ENCODE measurements at regions not wholly inside any gene's neighbourhood (a gene's known extent, or its start where the extent isn't known, plus 50 kb on each side); places are given as distances from the start of the nearest gene placed in this dataset.
"Not testable (repeated sequence)": the region's sequence is repeated elsewhere in the genome, so short reads cannot be mapped to it uniquely, and the experiment has no call there.

DNA sequence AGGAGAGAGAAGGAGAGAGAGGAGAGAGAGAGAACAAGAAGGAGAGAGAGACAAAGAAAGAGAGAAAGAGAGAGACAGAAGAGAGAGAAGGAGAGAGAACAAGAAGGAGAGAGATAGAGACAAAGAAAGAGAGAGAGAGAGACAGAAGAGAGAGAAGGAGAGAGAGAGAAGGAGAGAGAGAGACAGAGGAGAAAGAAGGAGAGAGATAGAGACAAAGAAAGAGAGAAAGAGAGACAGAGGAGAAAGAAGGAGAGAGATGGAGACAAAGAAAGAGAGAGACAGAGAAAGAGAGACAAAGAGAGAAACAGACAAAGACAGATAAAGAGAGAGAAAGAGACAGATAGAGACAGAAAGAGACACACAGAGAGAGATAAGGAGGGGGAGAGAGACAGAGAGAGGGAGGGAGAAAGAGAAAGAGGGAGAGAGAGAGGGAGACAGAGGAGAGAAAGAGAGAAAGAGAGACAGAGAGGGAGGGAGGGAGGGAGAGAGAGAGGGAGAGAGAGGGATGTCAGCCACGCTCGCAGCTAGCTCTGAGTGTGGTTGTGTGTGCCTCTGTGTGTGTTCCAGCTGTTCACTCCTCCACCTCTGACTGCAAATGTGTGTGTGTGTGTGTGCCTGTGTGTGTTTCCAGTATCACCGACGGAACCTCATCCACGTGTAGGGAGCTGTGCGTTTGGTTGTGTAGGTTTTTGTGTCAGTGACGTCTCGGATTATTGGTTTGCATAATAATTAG is 105.8 kb downstream of the CRLF2 start:
- H3K27ac ChIP-seq (ENCODE audit: low read depth in 1 of 2, low read length in 2 of 2) = no peak overlapping the region
- no peaks in the 10 kb centered on the region for H3K36me3 Mint-ChIP-seq (ENCODE audit: low read depth)
- peaks cover 48% of the 10 kb centered on the region for H3K27me3 Mint-ChIP-seq
- intact Hi-C loops (cut with DNase I, micrococcal nuclease) = no loop called here
- H3K9me3 ChIP-seq (ENCODE audit: control insufficient read depth in 1 of 2, insufficient read depth in 1 of 2, low read length in 2 of 2) = peaks cover 0 to 9% of the 10 kb centered on the region in 2 experiments
- no peak for ATAC-seq (ENCODE audit: poor library complexity)
- ChIA-PET CTCF (no interaction called here), POLR2A (no interaction called here)
- H3K4me3 ChIP-seq (ENCODE audit: low read length) = no peak overlapping the region
- peak in 1 of 14 experiments; percentile 9 for DNase-seq
- H3K4me1 ChIP-seq (ENCODE audit: insufficient read depth, low read length) = no peaks in the 10 kb centered on the region
- H3K27me3 ChIP-seq (ENCODE audit: control insufficient read depth in 1 of 2, insufficient read depth in 2 of 2, low read length in 2 of 2) = peaks cover 18 to 19% of the 10 kb centered on the region in 2 experiments
- TF ChIP-seq, protein P1, sequence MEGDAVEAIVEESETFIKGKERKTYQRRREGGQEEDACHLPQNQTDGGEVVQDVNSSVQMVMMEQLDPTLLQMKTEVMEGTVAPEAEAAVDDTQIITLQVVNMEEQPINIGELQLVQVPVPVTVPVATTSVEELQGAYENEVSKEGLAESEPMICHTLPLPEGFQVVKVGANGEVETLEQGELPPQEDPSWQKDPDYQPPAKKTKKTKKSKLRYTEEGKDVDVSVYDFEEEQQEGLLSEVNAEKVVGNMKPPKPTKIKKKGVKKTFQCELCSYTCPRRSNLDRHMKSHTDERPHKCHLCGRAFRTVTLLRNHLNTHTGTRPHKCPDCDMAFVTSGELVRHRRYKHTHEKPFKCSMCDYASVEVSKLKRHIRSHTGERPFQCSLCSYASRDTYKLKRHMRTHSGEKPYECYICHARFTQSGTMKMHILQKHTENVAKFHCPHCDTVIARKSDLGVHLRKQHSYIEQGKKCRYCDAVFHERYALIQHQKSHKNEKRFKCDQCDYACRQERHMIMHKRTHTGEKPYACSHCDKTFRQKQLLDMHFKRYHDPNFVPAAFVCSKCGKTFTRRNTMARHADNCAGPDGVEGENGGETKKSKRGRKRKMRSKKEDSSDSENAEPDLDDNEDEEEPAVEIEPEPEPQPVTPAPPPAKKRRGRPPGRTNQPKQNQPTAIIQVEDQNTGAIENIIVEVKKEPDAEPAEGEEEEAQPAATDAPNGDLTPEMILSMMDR (IDR thresholded peaks at IDR 0.05) = no peak
- no peaks in the 10 kb centered on the region for H3K9me3 Mint-ChIP-seq
- H3K4me3 Mint-ChIP-seq = no peak overlapping the region
- H3K27ac Mint-ChIP-seq = no peak overlapping the region
- peaks cover 5% of the 10 kb centered on the region for H3K4me1 Mint-ChIP-seq (ENCODE audit: low read depth)
- H3K36me3 ChIP-seq (ENCODE audit: insufficient read depth, low read length) = no peaks in the 10 kb centered on the region

DNA sequence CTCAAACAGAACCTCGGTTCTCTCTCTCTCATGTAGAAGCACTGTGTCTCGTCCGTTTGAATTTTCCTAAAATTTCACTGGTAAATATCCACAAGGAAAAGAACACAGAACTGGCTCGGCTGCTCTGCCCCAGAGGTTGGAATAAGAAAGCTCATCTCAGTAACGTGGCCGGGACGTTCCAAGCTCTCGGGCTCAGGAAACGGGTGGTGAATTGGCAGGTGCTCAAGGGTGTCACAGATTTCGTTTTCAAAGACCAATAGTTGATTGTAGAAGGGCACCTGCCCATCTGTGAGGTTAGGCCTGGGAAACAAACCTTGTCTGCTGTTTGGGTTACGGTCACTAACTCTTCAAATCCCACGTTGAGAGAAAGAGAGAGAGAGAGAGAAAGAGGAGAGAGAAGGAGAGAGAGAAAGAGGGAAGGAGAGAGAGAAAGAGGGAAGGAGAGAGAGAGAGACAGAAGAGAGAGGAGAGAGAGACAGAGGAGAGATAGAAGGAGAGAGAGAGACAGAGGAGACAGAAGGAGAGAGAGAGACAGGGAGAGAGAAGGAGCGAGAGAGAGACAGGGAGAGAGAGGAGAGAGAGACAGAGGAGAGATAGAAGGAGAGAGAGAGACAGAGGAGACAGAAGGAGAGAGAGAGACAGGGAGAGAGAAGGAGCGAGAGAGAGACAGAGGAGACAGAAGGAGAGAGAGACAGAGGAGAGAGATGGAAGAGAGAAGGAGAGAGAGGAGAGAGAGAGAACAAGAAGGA is 106.6 kb downstream of the CRLF2 start:
- peaks cover 0 to 9% of the 10 kb centered on the region in 2 experiments for H3K9me3 ChIP-seq (ENCODE audit: control insufficient read depth in 1 of 2, insufficient read depth in 1 of 2, low read length in 2 of 2)
- Mint-ChIP-seq H3K4me1 (ENCODE audit: low read depth) (no peaks in the 10 kb centered on the region), H3K27ac (no peak overlapping the region), H3K9me3 (no peaks in the 10 kb centered on the region), H3K27me3 (peaks cover 40% of the 10 kb centered on the region), H3K36me3 (ENCODE audit: low read depth) (no peaks in the 10 kb centered on the region), H3K4me3 (no peak overlapping the region)
- H3K4me1 ChIP-seq (ENCODE audit: insufficient read depth, low read length) = no peaks in the 10 kb centered on the region
- no peak overlapping the region for H3K4me3 ChIP-seq (ENCODE audit: low read length)
- TF ChIP-seq, protein P1 (IDR thresholded peaks at IDR 0.05) = no peak
- intact Hi-C loops (cut with DNase I, micrococcal nuclease) = no loop called here
- POLR2A ChIA-PET = no interaction called here
- no peak overlapping the region for H3K27ac ChIP-seq (ENCODE audit: low read depth in 1 of 2, low read length in 2 of 2)
- H3K27me3 ChIP-seq (ENCODE audit: control insufficient read depth in 1 of 2, insufficient read depth in 2 of 2, low read length in 2 of 2) = peaks cover 15 to 19% of the 10 kb centered on the region in 2 experiments
- DNase-seq (no peak), ATAC-seq (ENCODE audit: poor library complexity) (no peak)
- no peaks in the 10 kb centered on the region for H3K36me3 ChIP-seq (ENCODE audit: insufficient read depth, low read length)
- CTCF ChIA-PET = no interaction called here

DNA sequence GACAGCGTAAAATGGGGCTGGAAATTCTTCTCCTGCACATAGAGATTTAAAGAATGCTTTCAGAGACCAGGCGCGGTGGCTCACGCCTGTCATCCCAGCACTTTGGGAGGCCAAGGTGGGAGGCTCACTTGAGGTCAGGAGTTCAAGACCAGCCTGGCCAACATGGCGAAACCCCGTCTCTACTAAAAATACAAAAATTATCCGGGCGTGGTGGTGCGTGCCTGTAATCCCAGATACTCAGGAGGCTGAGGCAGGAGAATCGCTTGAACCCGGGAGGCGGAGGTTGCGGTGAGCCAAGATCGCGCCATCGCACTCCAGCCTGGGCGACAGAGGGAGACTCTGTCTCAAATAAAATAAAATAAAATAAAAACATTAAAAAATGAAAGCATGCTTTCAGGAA is 107.4 kb downstream of the CRLF2 start:
- H3K4me1 ChIP-seq (ENCODE audit: insufficient read depth, low read length); ATAC-seq (ENCODE audit: poor library complexity); H3K36me3 Mint-ChIP-seq (ENCODE audit: low read depth); H3K9me3 ChIP-seq (ENCODE audit: control insufficient read depth in 1 of 2, insufficient read depth in 1 of 2, low read length in 2 of 2); DNase-seq; intact Hi-C loops (cut with DNase I, micrococcal nuclease); H3K27ac ChIP-seq (ENCODE audit: low read depth in 1 of 2, low read length in 2 of 2); H3K36me3 ChIP-seq (ENCODE audit: insufficient read depth, low read length); H3K9me3 Mint-ChIP-seq; CTCF ChIA-PET; H3K4me3 Mint-ChIP-seq; H3K4me3 ChIP-seq (ENCODE audit: low read length); POLR2A ChIA-PET; H3K4me1 Mint-ChIP-seq (ENCODE audit: low read depth); H3K27ac Mint-ChIP-seq: not testable (repeated sequence)
- peaks cover 32% of the 10 kb centered on the region for H3K27me3 Mint-ChIP-seq
- H3K27me3 ChIP-seq (ENCODE audit: control insufficient read depth in 1 of 2, insufficient read depth in 2 of 2, low read length in 2 of 2) = peaks cover 13 to 19% of the 10 kb centered on the region in 2 experiments

All from CD4-positive, alpha-beta T cell (primary cell).